ENCODE measurements at regions not wholly inside any gene's neighbourhood (a gene's known extent, or its start where the extent isn't known, plus 50 kb on each side); places are given as distances from the start of the nearest gene placed in this dataset.
"Not testable (repeated sequence)": the region's sequence is repeated elsewhere in the genome, so short reads cannot be mapped to it uniquely, and the experiment has no call there.

DNA sequence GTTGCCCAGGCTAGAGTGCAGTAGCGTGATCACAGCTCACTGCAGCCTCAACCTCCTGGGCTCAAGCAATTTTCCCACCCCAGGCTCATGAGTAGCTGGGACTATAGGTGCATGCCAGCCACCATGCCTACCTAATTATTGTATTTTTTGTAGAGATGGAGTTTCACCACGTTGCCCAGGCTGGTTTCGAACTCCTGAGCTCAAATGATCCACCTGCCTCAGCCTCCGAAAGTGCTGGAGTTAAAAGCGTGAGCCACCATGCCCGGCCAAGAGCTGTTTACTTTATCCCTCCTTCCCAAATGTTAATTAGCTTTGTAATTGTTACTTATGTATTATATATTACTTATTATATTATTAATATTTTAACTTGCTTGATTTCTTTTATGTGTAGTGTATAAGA is 70.1 kb upstream of the TPTE start:
- H3K27ac ChIP-seq (ENCODE audit: low read depth); H3F3A ChIP-seq (replicated peaks; ENCODE audit: low read depth); H3K4me1 ChIP-seq (ENCODE audit: insufficient read depth); H3K4me3 ChIP-seq; H3K4me3 Mint-ChIP-seq; H3K27me3 ChIP-seq (ENCODE audit: insufficient read depth); H4K20me1 ChIP-seq (replicated peaks; ENCODE audit: insufficient read depth); H3K27ac Mint-ChIP-seq; H3K9me2 ChIP-seq (ENCODE audit: insufficient read depth); H3K79me2 ChIP-seq (replicated peaks; ENCODE audit: insufficient read depth); ATAC-seq; H3K27me3 Mint-ChIP-seq (ENCODE audit: insufficient read depth, low read depth, poor library complexity); H3K4me2 ChIP-seq; H3K4me1 Mint-ChIP-seq; DNase-seq (ENCODE audit: low spot score); H3K36me3 Mint-ChIP-seq (ENCODE audit: low read depth); H2AFZ ChIP-seq: not testable (repeated sequence)
- H3K9me3 Mint-ChIP-seq, result peaks cover 24% of the 10 kb centered on the region; the same call in 2 of the 3 replicates
- H3K36me3 ChIP-seq (ENCODE audit: insufficient read depth), result peaks cover 11% of the 10 kb centered on the region

DNA sequence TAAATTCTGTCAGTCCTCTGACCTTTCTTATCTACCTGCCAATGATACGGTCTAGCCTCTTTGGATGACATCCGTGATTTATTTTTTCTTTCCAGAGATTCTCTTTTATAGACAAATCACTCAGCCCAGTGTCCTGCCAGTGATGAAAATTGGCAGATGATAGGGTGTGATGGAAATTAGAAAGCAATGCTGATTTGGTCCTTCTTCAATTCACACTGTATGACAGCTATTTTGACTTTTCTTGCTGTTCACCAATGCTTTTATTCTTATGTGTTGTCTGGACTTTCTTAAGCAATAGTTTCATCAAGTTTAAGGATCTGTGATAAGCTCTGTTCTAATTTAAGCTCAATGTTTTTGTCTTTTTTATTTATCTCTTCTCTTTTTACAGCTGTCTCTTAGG is 63.6 kb upstream of the TPTE start:
- H3K79me2 ChIP-seq (replicated peaks; ENCODE audit: insufficient read depth), result not testable (repeated sequence)

DNA sequence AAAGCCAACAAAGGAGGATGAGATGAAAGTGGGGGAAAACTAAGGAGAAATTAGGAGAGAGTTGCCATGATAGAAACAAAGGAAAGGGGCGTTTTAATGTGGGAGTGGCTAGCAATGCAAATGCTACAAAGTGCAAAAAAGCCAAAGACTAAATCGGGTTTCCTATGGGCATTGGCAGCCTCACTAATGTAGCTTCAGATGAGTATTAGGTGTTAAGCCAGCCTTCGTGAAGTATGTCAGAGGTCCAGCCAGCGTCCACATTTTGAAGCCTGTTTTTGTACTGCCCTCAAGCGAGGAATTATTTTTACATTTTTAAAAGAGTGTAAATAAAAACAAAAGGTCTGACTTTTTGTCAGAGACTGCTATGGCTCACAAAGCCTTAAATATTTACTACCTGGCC is 60.4 kb upstream of the TPTE start:
- not testable (repeated sequence) for H3K4me3 ChIP-seq; H3K4me3 Mint-ChIP-seq; H3F3A ChIP-seq (replicated peaks; ENCODE audit: low read depth); H3K27ac ChIP-seq (ENCODE audit: low read depth); H3K27me3 ChIP-seq (ENCODE audit: insufficient read depth); H3K27ac Mint-ChIP-seq; H3K79me2 ChIP-seq (replicated peaks; ENCODE audit: insufficient read depth); H3K4me2 ChIP-seq; H3K9me2 ChIP-seq (ENCODE audit: insufficient read depth); ATAC-seq; H2AFZ ChIP-seq; DNase-seq (ENCODE audit: low spot score); H3K36me3 Mint-ChIP-seq (ENCODE audit: low read depth); H3K27me3 Mint-ChIP-seq (ENCODE audit: insufficient read depth, low read depth, poor library complexity); H3K4me1 Mint-ChIP-seq; H4K20me1 ChIP-seq (replicated peaks; ENCODE audit: insufficient read depth); H3K9me3 Mint-ChIP-seq; H3K4me1 ChIP-seq (ENCODE audit: insufficient read depth)
- H3K36me3 ChIP-seq (ENCODE audit: insufficient read depth), result peaks cover 28% of the 10 kb centered on the region

More for the DNA sequence above, 63.6 kb upstream of the TPTE start:
- not testable (repeated sequence) for H3K36me3 Mint-ChIP-seq (ENCODE audit: low read depth); H3K4me1 ChIP-seq (ENCODE audit: insufficient read depth); H3K27ac ChIP-seq (ENCODE audit: low read depth); H3K4me2 ChIP-seq; H2AFZ ChIP-seq; DNase-seq (ENCODE audit: low spot score); H3K27ac Mint-ChIP-seq; H3K4me1 Mint-ChIP-seq; H3K4me3 ChIP-seq; H4K20me1 ChIP-seq (replicated peaks; ENCODE audit: insufficient read depth); H3K27me3 Mint-ChIP-seq (ENCODE audit: insufficient read depth, low read depth, poor library complexity); H3K4me3 Mint-ChIP-seq; H3K9me2 ChIP-seq (ENCODE audit: insufficient read depth); H3K27me3 ChIP-seq (ENCODE audit: insufficient read depth); ATAC-seq; H3F3A ChIP-seq (replicated peaks; ENCODE audit: low read depth)
- peaks cover 15% of the 10 kb centered on the region; the same call in 2 of the 3 replicates for H3K9me3 Mint-ChIP-seq
- peaks cover 28% of the 10 kb centered on the region for H3K36me3 ChIP-seq (ENCODE audit: insufficient read depth)

DNA sequence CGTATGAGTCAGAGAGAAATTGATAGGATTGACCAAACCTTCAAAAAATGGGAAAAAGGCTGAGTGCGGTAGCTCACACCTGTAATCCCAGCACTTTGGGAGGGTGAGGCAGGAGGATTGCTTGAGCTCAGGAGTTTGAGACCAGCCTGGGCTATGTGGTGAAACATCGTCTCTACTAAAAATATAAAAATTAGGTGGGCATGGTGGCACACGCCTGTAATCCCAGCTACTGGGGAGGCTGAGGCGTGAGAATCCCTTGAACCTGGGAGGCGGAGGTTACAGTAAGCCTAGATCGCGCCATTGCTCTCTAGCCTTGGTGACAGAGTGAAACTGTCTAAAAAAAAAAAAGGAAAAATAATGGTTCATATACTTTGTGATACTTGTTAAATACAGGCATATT is 59.9 kb upstream of the TPTE start:
- not testable (repeated sequence) for H3K27ac Mint-ChIP-seq; DNase-seq (ENCODE audit: low spot score); H2AFZ ChIP-seq; H3K27me3 Mint-ChIP-seq (ENCODE audit: insufficient read depth, low read depth, poor library complexity); ATAC-seq; H3F3A ChIP-seq (replicated peaks; ENCODE audit: low read depth); H3K27ac ChIP-seq (ENCODE audit: low read depth); H3K79me2 ChIP-seq (replicated peaks; ENCODE audit: insufficient read depth); H3K9me3 Mint-ChIP-seq; H3K4me1 ChIP-seq (ENCODE audit: insufficient read depth); H3K27me3 ChIP-seq (ENCODE audit: insufficient read depth); H3K36me3 Mint-ChIP-seq (ENCODE audit: low read depth); H3K4me1 Mint-ChIP-seq; H3K4me2 ChIP-seq; H3K4me3 ChIP-seq; H3K9me2 ChIP-seq (ENCODE audit: insufficient read depth); H4K20me1 ChIP-seq (replicated peaks; ENCODE audit: insufficient read depth); H3K4me3 Mint-ChIP-seq
- peaks cover 28% of the 10 kb centered on the region for H3K36me3 ChIP-seq (ENCODE audit: insufficient read depth)

DNA sequence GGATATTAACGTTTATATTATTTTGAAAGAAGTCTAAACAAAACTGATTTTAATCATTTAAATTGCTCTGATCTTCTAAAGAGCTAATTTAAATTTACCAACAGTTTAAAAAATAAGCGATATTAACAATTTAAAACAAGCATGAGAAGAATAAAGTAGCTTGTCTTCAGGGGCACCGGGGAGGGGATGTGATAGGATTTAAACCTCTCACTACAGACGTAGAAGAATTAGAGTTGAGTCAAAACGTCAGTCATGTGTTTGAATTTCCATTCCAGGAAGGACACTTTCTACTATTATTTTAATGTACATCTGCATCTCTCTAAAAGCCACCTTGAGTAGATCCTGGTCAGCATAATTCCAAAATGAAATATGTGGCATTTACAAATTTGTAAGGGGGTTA is 58.2 kb upstream of the TPTE start:
- H3K4me2 ChIP-seq, result no peak overlapping the region
- H3F3A ChIP-seq (replicated peaks; ENCODE audit: low read depth), result no peaks in the 10 kb centered on the region
- ATAC-seq (no peak), DNase-seq (ENCODE audit: low spot score) (no peak)
- no peaks in the 10 kb centered on the region for H3K79me2 ChIP-seq (replicated peaks; ENCODE audit: insufficient read depth)
- H4K20me1 ChIP-seq (replicated peaks; ENCODE audit: insufficient read depth), result no peaks in the 10 kb centered on the region
- no peaks in the 10 kb centered on the region for H3K4me1 Mint-ChIP-seq
- H2AFZ ChIP-seq, result no peak overlapping the region
- no peaks in the 10 kb centered on the region for H3K36me3 Mint-ChIP-seq (ENCODE audit: low read depth)
- H3K4me3 ChIP-seq, result no peak overlapping the region
- TF ChIP-seq ZNF114 (CRISPR knock-in tag; IDR thresholded peaks at IDR 0.05) (no peak), ZNF331 (CRISPR knock-in tag; IDR thresholded peaks at IDR 0.05; ENCODE audit: low read depth) (no peak), CREB1 (CRISPR knock-in tag; IDR thresholded peaks at IDR 0.05; ENCODE audit: low read depth) (no peak)
- TF ChIP-seq, protein P1, sequence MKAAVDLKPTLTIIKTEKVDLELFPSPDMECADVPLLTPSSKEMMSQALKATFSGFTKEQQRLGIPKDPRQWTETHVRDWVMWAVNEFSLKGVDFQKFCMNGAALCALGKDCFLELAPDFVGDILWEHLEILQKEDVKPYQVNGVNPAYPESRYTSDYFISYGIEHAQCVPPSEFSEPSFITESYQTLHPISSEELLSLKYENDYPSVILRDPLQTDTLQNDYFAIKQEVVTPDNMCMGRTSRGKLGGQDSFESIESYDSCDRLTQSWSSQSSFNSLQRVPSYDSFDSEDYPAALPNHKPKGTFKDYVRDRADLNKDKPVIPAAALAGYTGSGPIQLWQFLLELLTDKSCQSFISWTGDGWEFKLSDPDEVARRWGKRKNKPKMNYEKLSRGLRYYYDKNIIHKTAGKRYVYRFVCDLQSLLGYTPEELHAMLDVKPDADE (IDR thresholded peaks at IDR 0.05), result no peak
- TF ChIP-seq, protein P2, sequence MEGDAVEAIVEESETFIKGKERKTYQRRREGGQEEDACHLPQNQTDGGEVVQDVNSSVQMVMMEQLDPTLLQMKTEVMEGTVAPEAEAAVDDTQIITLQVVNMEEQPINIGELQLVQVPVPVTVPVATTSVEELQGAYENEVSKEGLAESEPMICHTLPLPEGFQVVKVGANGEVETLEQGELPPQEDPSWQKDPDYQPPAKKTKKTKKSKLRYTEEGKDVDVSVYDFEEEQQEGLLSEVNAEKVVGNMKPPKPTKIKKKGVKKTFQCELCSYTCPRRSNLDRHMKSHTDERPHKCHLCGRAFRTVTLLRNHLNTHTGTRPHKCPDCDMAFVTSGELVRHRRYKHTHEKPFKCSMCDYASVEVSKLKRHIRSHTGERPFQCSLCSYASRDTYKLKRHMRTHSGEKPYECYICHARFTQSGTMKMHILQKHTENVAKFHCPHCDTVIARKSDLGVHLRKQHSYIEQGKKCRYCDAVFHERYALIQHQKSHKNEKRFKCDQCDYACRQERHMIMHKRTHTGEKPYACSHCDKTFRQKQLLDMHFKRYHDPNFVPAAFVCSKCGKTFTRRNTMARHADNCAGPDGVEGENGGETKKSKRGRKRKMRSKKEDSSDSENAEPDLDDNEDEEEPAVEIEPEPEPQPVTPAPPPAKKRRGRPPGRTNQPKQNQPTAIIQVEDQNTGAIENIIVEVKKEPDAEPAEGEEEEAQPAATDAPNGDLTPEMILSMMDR (conservative IDR thresholded peaks at IDR 0.05; ENCODE audit: low read depth in 2 of 2), result no peak
- H3K9me2 ChIP-seq (ENCODE audit: insufficient read depth), result no peaks in the 10 kb centered on the region
- H3K27ac Mint-ChIP-seq, result no peak overlapping the region
- no peaks in the 10 kb centered on the region for H3K27me3 Mint-ChIP-seq (ENCODE audit: insufficient read depth, low read depth, poor library complexity)
- no peak overlapping the region for H3K4me3 Mint-ChIP-seq
- no peaks in the 10 kb centered on the region for H3K27me3 ChIP-seq (ENCODE audit: insufficient read depth)
- H3K4me1 ChIP-seq (ENCODE audit: insufficient read depth), result no peaks in the 10 kb centered on the region
- no peak overlapping the region for H3K27ac ChIP-seq (ENCODE audit: low read depth)
- H3K9me3 Mint-ChIP-seq, result no peaks in the 10 kb centered on the region
- H3K36me3 ChIP-seq (ENCODE audit: insufficient read depth), result peaks cover 24% of the 10 kb centered on the region
